ENCODE measurements at regions not wholly inside any gene's neighbourhood (a gene's known extent, or its start where the extent isn't known, plus 50 kb on each side); places are given as distances from the start of the nearest gene placed in this dataset.

DNA sequence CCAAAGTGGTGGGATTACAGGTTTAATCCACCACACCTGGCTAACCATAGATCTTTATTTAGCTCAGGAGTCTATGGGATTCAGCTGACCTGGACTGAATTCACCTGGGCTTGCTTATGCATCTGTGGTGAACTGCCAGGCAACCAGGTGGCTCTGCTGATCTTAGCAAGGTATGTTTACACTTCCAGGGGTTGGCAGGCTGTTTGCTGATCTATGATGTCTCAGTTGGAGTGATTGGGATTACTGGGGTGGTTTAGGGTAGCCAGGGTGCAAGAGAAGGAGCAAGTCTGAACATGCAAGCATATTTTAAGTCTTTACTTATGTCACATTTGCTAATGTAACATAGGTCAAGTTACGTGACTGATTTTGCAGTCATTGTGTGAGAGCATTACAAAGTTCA, 63.6 kb upstream of the JAK2 start:
- H3K4me3 ChIP-seq (ENCODE audit: low read depth, low read length): no peak overlapping the region
- DNase-seq (ENCODE audit: low read depth): no peak
- in situ Hi-C loops (cut with HindIII; ENCODE audit: low sequenced_read_pairs): no loop called here
- TF ChIP-seq CTCF (IDR thresholded peaks at IDR 0.05; ENCODE audit: low read depth, low read length, missing control alignments): no peak

DNA sequence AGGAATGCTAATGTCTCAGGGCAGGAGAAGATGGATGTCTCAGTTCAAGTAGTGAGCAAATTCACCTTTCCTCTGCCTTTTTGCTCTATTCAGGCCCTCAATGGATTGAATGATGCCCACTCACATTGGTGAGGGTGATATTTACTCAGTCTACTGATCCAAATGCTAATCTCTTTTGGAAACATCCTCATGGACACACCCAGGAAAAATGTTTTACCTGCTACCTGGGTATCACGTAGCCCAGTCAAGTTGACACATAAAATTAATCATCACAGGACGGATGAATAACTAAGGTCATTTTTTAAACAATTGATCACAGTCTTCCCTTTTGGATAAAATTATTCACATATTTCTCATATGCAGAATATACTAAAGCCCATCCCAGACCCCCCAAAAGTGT, 63.0 kb upstream of the JAK2 start:
- H3K4me3 ChIP-seq (ENCODE audit: low read depth, low read length): no peak overlapping the region
- DNase-seq (ENCODE audit: low read depth): no peak
- in situ Hi-C loops (cut with HindIII; ENCODE audit: low sequenced_read_pairs): no loop called here
- no peak for TF ChIP-seq CTCF (IDR thresholded peaks at IDR 0.05; ENCODE audit: low read depth, low read length, missing control alignments)

- in situ Hi-C loops (cut with HindIII; ENCODE audit: low sequenced_read_pairs): no loop called here
- no peak for TF ChIP-seq CTCF (IDR thresholded peaks at IDR 0.05; ENCODE audit: low read depth, low read length, missing control alignments)
- no peak for DNase-seq (ENCODE audit: low read depth)
- H3K4me3 ChIP-seq (ENCODE audit: low read depth, low read length): no peak overlapping the region
Observed at GRCh38 chr9:4922730-4923129, 62.3 kb upstream of the JAK2 start.

DNA sequence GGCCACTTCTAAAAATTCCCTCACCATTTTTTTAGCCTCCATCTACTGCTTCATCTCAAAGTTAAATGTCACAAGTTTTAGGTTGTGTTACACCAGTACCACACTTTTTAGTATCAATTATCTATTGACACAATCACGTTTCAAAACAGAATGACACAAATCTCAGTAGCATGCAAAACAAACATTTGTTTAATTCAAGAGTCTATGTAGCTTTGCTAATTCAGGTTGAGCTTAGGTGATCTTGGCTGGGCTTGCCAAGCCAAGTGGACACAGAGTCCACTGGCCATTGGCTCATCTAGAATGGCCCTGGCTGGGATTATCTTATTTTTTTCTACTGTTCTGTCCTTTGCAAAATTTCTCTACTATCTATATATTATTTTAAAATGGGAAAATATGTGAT, 61.9 kb upstream of the JAK2 start:
- DNase-seq (ENCODE audit: low read depth): no peak
- TF ChIP-seq CTCF (IDR thresholded peaks at IDR 0.05; ENCODE audit: low read depth, low read length, missing control alignments): no peak
- H3K4me3 ChIP-seq (ENCODE audit: low read depth, low read length): no peak overlapping the region
- in situ Hi-C loops (cut with HindIII; ENCODE audit: low sequenced_read_pairs): no loop called here

DNA sequence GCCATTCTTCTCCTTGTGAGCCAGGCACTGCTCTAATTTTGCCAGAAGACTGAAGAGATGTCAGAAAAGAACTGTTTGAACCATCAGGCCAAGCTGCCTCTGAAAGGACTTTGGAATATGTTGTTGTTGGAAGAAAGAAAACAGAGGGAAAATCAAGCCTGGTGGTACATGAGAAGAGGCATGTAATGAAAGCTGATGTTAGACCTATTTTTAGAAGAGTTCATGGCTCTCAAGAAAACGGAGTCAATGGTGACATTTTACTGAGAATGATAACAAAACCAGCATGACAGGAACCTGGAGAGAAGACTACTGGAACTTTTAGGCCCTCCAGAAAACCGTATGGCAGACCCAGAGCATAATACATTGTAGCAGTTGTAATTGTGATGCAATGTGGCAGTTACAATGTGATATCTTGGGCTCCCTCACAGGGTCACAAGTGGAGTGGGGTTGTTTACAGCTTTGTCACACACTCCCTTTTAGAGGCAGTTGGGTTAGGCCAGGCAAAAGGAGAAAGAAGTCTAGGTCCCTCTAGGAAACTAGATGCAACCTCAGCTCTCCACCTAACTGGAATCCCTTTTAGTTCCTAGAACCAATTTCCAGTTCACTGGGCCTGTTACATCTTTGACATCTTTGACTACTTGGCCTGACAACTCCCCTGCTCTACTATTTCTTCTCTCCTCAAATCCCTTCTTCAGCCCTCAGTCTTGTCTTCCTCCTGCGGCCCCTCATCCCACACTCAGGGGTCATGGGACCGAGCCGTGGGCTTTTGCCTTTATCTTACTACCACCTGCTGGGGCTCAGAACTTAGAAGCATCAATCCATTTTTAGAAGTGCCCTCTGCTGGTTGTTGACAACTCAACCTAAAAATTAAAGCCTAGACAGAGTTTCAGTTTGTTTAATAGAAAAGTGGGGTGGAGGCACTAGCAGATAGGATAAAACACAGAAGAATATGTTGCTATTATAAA, 61.2 kb upstream of the JAK2 start:
- no peak overlapping the region for H3K4me3 ChIP-seq (ENCODE audit: low read depth, low read length)
- peak; percentile 33 for TF ChIP-seq CTCF (IDR thresholded peaks at IDR 0.05; ENCODE audit: low read depth, low read length, missing control alignments)
- in situ Hi-C loops (cut with HindIII; ENCODE audit: low sequenced_read_pairs): no loop called here
- DNase-seq (ENCODE audit: low read depth): no peak

GRCh38 chr9:4926239-4926638, 58.8 kb upstream of the JAK2 start:
- no peak for TF ChIP-seq CTCF (IDR thresholded peaks at IDR 0.05; ENCODE audit: low read depth, low read length, missing control alignments)
- no peak overlapping the region for H3K4me3 ChIP-seq (ENCODE audit: low read depth, low read length)
- in situ Hi-C loops (cut with HindIII; ENCODE audit: low sequenced_read_pairs): no loop called here
- no peak for DNase-seq (ENCODE audit: low read depth)
